H1 (cell line): ENCODE measurements at regions not wholly inside any gene's neighbourhood (a gene's known extent, or its start where the extent isn't known, plus 50 kb on each side); places are given as distances from the start of the nearest gene placed in this dataset.

Source experiments
- CTCF ChIA-PET: fragments of 300-600 bp; sonication (Branson Sonifier 250); formaldehyde crosslinking; loops from one replicate; lab custom pipeline; 2021; ENCODE audit not compliant: partially characterized antibody; lab: Charles Lee
- POLR2A ChIA-PET: fragments of 300-600 bp; sonication (Branson Sonifier 250); formaldehyde crosslinking; loops from one replicate; lab custom pipeline; 2021; ENCODE audit warnings: inconsistent platforms; ENCODE audit not compliant: partially characterized antibody; lab: Charles Lee
- DNase-seq, 2 experiments: peaks; one replicate each; pipeline versions ENCODE4 v3.0.0 to v3.0.0-alpha.2; 2010 to 2022; ENCODE audit warnings: low spot score in 2 of 2, low read depth in 1 of 2, mixed read lengths in 1 of 2
- FAIRE-seq: peaks from 2 replicates; lab custom pipeline; 2011; peaks lifted over from hg19 to GRCh38; lab: Jason Lieb, UNC
- H2AFZ ChIP-seq: 2 replicates; pipeline ENCODE4 v1.8.1; 2012; ENCODE audit warnings: low read length, inconsistent platforms
- H2AK5ac ChIP-seq: 2 replicates; pipeline ENCODE4 v1.6.1; 2013; ENCODE audit warnings: low read depth, low read length
- H2BK120ac ChIP-seq: replicated peaks from 2 replicates; pipeline ENCODE3; 2013; ENCODE audit warnings: low read depth, low read length, inconsistent platforms
- H2BK12ac ChIP-seq: 2 replicates; pipeline ENCODE4 v1.6.1; 2013; ENCODE audit warnings: low read depth, low read length
- H2BK15ac ChIP-seq: 2 replicates; pipeline ENCODE4 v1.6.1; 2013; ENCODE audit warnings: low read length
- H2BK20ac ChIP-seq: 2 replicates; pipeline ENCODE4 v1.6.1; 2013; ENCODE audit warnings: low read length
- H2BK5ac ChIP-seq: 2 replicates; pipeline ENCODE4 v1.6.1; 2013; ENCODE audit warnings: low read depth, low read length
- H3K14ac ChIP-seq: 2 replicates; pipeline ENCODE4 v1.6.1; 2013; ENCODE audit warnings: inconsistent platforms; ENCODE audit not compliant: insufficient read length
- H3K18ac ChIP-seq: 2 replicates; pipeline ENCODE4 v1.6.1; 2013; ENCODE audit warnings: low read length; ENCODE audit errors: extremely low read depth
- H3K23ac ChIP-seq: 2 replicates; pipeline ENCODE4 v1.6.1; 2013; ENCODE audit warnings: inconsistent platforms; ENCODE audit not compliant: insufficient read length
- H3K23me2 ChIP-seq: 2 replicates; pipeline ENCODE4 v1.6.1; 2013; ENCODE audit warnings: low read depth, low read length
- H3K27ac ChIP-seq: 2 replicates; pipeline ENCODE4 v1.6.1; 2011; ENCODE audit warnings: low read depth, low read length, inconsistent platforms
- H3K27me3 ChIP-seq, 4 experiments: replicated peaks in 1 of 4; 1 replicate in 1 of 4; 2 replicates in 3 of 4; pipeline versions ENCODE4 v1.6.1 to v1.8.1; 2011 to 2013; ENCODE audit warnings: low read length in 3 of 4, mild to moderate bottlenecking in 3 of 4, inconsistent platforms in 2 of 4, mixed read lengths in 2 of 4, moderate library complexity in 1 of 4; ENCODE audit not compliant: control insufficient read depth in 3 of 4, insufficient read depth in 3 of 4; ENCODE audit errors: extremely low read depth in 1 of 4
- H3K36me3 ChIP-seq, 4 experiments: 2 replicates each; pipeline versions ENCODE4 v1.6.1 to v1.8.1; 2011 to 2013; ENCODE audit warnings: mild to moderate bottlenecking in 4 of 4, low read length in 3 of 4, moderate library complexity in 2 of 4, control low read depth in 1 of 4, inconsistent platforms in 1 of 4; ENCODE audit not compliant: insufficient read depth in 4 of 4, control insufficient read depth in 2 of 4
- H3K4ac ChIP-seq: replicated peaks from 2 replicates; pipeline ENCODE3; 2013; ENCODE audit warnings: low read length, low read depth, mixed read lengths, inconsistent platforms; ENCODE audit not compliant: insufficient read length
- H3K4me1 ChIP-seq, 4 experiments: replicated peaks in 1 of 4; 1 replicate in 1 of 4; 2 replicates in 3 of 4; pipeline versions ENCODE4 v1.6.1 to v1.8.1; 2011 to 2013; ENCODE audit warnings: low read length in 3 of 4, inconsistent platforms in 2 of 4, mixed read lengths in 1 of 4; ENCODE audit not compliant: insufficient read depth in 4 of 4, control insufficient read depth in 3 of 4
- H3K4me2 ChIP-seq, 2 experiments: 2 replicates each; pipeline versions ENCODE4 v1.6.1 to v1.8.1; 2011 to 2013; ENCODE audit warnings: low read depth in 2 of 2, low read length in 2 of 2, control low read depth in 1 of 2, inconsistent platforms in 1 of 2, mild to moderate bottlenecking in 1 of 2; ENCODE audit not compliant: insufficient read depth in 1 of 2
- H3K4me3 ChIP-seq, 4 experiments: fragments of 200-600, 300-600 bp in 1 of 4; sonication (generic), shearing (Covaris generic), sonication (Bioruptor Twin) in 1 of 4; 2 replicates each; pipeline versions ENCODE4 v1.5.1 to v1.8.1; 2011 to 2016; ENCODE audit warnings: low read length in 4 of 4, low read depth in 3 of 4, control low read depth in 2 of 4, inconsistent platforms in 2 of 4, mild to moderate bottlenecking in 2 of 4, mixed read lengths in 1 of 4, moderate library complexity in 1 of 4; ENCODE audit not compliant: insufficient read depth in 2 of 4; ENCODE audit errors: extremely low read depth in 1 of 4
- H3K56ac ChIP-seq: replicated peaks from 2 replicates; pipeline ENCODE3; 2013; ENCODE audit warnings: low read depth, mild to moderate bottlenecking, mixed read lengths, low read length, inconsistent platforms; ENCODE audit not compliant: insufficient read length
- H3K79me1 ChIP-seq: 2 replicates; pipeline ENCODE4 v1.6.1; 2013; ENCODE audit warnings: low read depth, low read length, control low read depth
- H3K79me2 ChIP-seq, 2 experiments: 2 replicates each; pipeline versions ENCODE4 v1.6.1 to v1.8.1; 2012 to 2013; ENCODE audit warnings: low read length in 2 of 2, mild to moderate bottlenecking in 2 of 2, inconsistent platforms in 1 of 2; ENCODE audit not compliant: insufficient read depth in 2 of 2, control insufficient read depth in 1 of 2
- H3K9ac ChIP-seq, 4 experiments: replicated peaks in 1 of 4; 1 replicate in 1 of 4; 2 replicates in 3 of 4; pipeline versions ENCODE4 v1.6.1 to v1.8.1; 2011 to 2013; ENCODE audit warnings: low read depth in 3 of 4, low read length in 3 of 4, control low read depth in 2 of 4, mild to moderate bottlenecking in 2 of 4, moderate library complexity in 2 of 4, inconsistent platforms in 1 of 4; ENCODE audit errors: extremely low read depth in 1 of 4
- H3K9me3 ChIP-seq, 2 experiments: 2 replicates each; pipeline versions ENCODE4 v1.6.1 to v1.8.1; 2012 to 2013; ENCODE audit warnings: mild to moderate bottlenecking in 2 of 2, moderate library complexity in 2 of 2, control low read depth in 1 of 2, inconsistent platforms in 1 of 2, low read depth in 1 of 2, low read length in 1 of 2, mixed read lengths in 1 of 2; ENCODE audit not compliant: insufficient read depth in 2 of 2
- H4K20me1 ChIP-seq, 2 experiments: replicated peaks in 1 of 2; 2 replicates each; pipeline versions ENCODE3 to v1.8.1; 2011 to 2013; ENCODE audit warnings: inconsistent platforms in 2 of 2, low read length in 2 of 2, mild to moderate bottlenecking in 1 of 2; ENCODE audit not compliant: insufficient read depth in 2 of 2, control insufficient read depth in 1 of 2
- H4K5ac ChIP-seq: 2 replicates; pipeline ENCODE4 v1.6.1; 2013; ENCODE audit warnings: low read length, low read depth, mixed read lengths, inconsistent platforms; ENCODE audit not compliant: insufficient read length
- H4K8ac ChIP-seq: 2 replicates; pipeline ENCODE4 v1.8.0; 2013; ENCODE audit warnings: mild to moderate bottlenecking, moderate library complexity, low read length, inconsistent platforms; ENCODE audit not compliant: insufficient read depth; ENCODE audit errors: extremely low read depth
- H4K91ac ChIP-seq: replicated peaks from 2 replicates; pipeline ENCODE3; 2013; ENCODE audit warnings: low read length, mixed read lengths, inconsistent platforms; ENCODE audit not compliant: insufficient read length
- BRCA1 ChIP-seq: IDR thresholded peaks from 2 replicates; pipeline ENCODE4 v1.6.1; 2012; ENCODE audit warnings: low read depth, low read length, improper control_type of control experiment
- CHD2 ChIP-seq: IDR thresholded peaks from 2 replicates; pipeline ENCODE4 v1.6.1; 2012; ENCODE audit warnings: low read length, improper control_type of control experiment
- EP300 ChIP-seq, 2 experiments: IDR thresholded peaks; 1 replicate in 1 of 2; 2 replicates in 1 of 2; pipeline ENCODE4 v1.6.1; 2011 to 2012; ENCODE audit warnings: low read depth in 2 of 2, low read length in 2 of 2, mild to moderate bottlenecking in 2 of 2, borderline replicate concordance in 1 of 2, inconsistent platforms in 1 of 2, moderate library complexity in 1 of 2
- HDAC6 ChIP-seq: IDR thresholded peaks from one replicate; pipeline ENCODE4 v1.7.1; 2012; ENCODE audit warnings: low read depth, mild to moderate bottlenecking, inconsistent platforms, low read length, moderate library complexity
- KDM4A ChIP-seq: IDR thresholded peaks from one replicate; pipeline ENCODE4 v1.7.1; 2012; ENCODE audit warnings: low read depth, mild to moderate bottlenecking, moderate library complexity, low read length, inconsistent platforms; ENCODE audit not compliant: severe bottlenecking
- POLR2AphosphoS5 ChIP-seq: IDR thresholded peaks from 2 replicates; pipeline ENCODE4 v1.6.1; 2011; ENCODE audit warnings: low read depth, low read length
- RFX5 ChIP-seq: IDR thresholded peaks from 2 replicates; pipeline ENCODE4 v1.6.1; 2011; ENCODE audit warnings: low read depth, low read length, improper control_type of control experiment, borderline replicate concordance
- SP1 ChIP-seq: IDR thresholded peaks from 2 replicates; pipeline ENCODE4 v1.6.1; 2011; ENCODE audit warnings: low read depth, low read length
- SP2 ChIP-seq: IDR thresholded peaks from 2 replicates; pipeline ENCODE4 v1.6.1; 2012; ENCODE audit warnings: mild to moderate bottlenecking, low read length, inconsistent platforms
- SRF ChIP-seq: IDR thresholded peaks from 2 replicates; pipeline ENCODE4 v1.6.1; 2011; ENCODE audit warnings: mild to moderate bottlenecking, low read depth, low read length, moderate library complexity
- SUZ12 ChIP-seq: fragments of 200-600 bp; sonication (generic); IDR thresholded peaks from 2 replicates; pipeline ENCODE4 v1.6.1; 2012; ENCODE audit warnings: mild to moderate bottlenecking, inconsistent platforms, low read length, moderate library complexity, mixed read lengths
- WGBS, 2 experiments: shearing (Covaris generic) in 1 of 2; methylation state at CpG; one replicate each; pipeline versions ENCODE4 v1.1.6 to v1.1.7; 2013 to 2015; ENCODE audit warnings: low lambda C conversion rate in 2 of 2, mixed read lengths in 2 of 2, inconsistent platforms in 1 of 2, low coverage in 1 of 2, missing lambda C conversion rate in 1 of 2; ENCODE audit not compliant: insufficient replicate concordance in 2 of 2, insufficient coverage in 1 of 2, insufficient read length in 1 of 2; ENCODE audit errors: extremely low coverage in 1 of 2, missing lambda C conversion rate in 1 of 2; 5-methylcytosine and 5-hydroxymethylcytosine counted together

DNA sequence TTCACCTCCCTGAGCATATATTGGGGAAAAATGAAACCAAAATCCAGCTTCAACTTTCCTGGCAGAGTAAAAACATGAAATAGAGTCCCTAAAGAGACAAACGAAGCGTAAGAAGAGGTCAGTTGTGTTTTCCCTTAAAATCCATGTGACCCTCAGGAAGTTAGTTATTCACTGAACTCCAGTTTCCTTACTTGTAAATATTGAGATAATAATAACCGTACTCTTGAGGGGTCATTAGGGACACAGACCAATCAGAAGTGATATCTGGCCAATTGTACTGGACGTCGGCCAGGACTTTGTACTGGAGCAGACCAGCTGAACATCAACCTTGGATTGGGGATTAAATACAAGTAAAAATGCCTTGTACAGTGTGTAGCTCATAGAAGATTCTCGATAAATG, 167.0 kb downstream of the GATA3 start:
- no peaks in the 10 kb centered on the region; the same call in 1 of the 2 replicates for H3K23me2 ChIP-seq
- no peak overlapping the region for H3K56ac ChIP-seq
- no peaks in the 10 kb centered on the region for H4K20me1 ChIP-seq
- no peak overlapping the region for H2BK15ac ChIP-seq
- no peaks in the 10 kb centered on the region for H3K36me3 ChIP-seq
- no peaks in the 10 kb centered on the region for H3K79me1 ChIP-seq
- no peaks in the 10 kb centered on the region for H3K4me1 ChIP-seq
- H2BK12ac ChIP-seq = no peak overlapping the region
- no peak overlapping the region for H3K18ac ChIP-seq
- no peak overlapping the region for H4K5ac ChIP-seq
- no peak overlapping the region for H4K91ac ChIP-seq
- H4K8ac ChIP-seq = no peak overlapping the region
- 95% methylated on average over 6 of the region's 6 CpGs; no CpG with 5 or more reads in 1 of the 2 experiments for WGBS, 2 experiments
- H3K27ac ChIP-seq = no peak overlapping the region
- FAIRE-seq (no peak), DNase-seq (no peak)
- no peaks in the 10 kb centered on the region for H3K79me2 ChIP-seq
- no peak overlapping the region for H3K14ac ChIP-seq
- no peak overlapping the region for H2BK20ac ChIP-seq
- no peak overlapping the region for H2AFZ ChIP-seq
- no peak overlapping the region for H3K23ac ChIP-seq
- no peak overlapping the region for H2BK5ac ChIP-seq
- H3K9me3 ChIP-seq = no peaks in the 10 kb centered on the region
- no peak overlapping the region for H3K4me2 ChIP-seq
- no peak overlapping the region for H2AK5ac ChIP-seq
- no peak overlapping the region for H3K4me3 ChIP-seq
- POLR2A ChIA-PET = no interaction called here
- no peaks in the 10 kb centered on the region for H3K27me3 ChIP-seq
- no peak for TF ChIP-seq BRCA1
- no peak for TF ChIP-seq SUZ12
- TF ChIP-seq SP2 = no peak
- no peak for TF ChIP-seq SRF
- TF ChIP-seq HDAC6 = no peak
- TF ChIP-seq CHD2 = no peak
- TF ChIP-seq SP1 = no peak
- no peak for TF ChIP-seq POLR2AphosphoS5
- no peak for TF ChIP-seq KDM4A
- no peak for TF ChIP-seq RFX5
- no peak for TF ChIP-seq EP300 (IDR thresholded peaks at IDR 0.05; ENCODE audit: borderline replicate concordance in 1 of 2, low read depth in 2 of 2, low read length in 2 of 2)
- no peak overlapping the region for H3K4ac ChIP-seq
- no peak overlapping the region for H2BK120ac ChIP-seq
- CTCF ChIA-PET = no interaction called here
- H3K9ac ChIP-seq = no peak overlapping the region
